HG02970 (cell line): ENCODE measurements at regions not wholly inside any gene's neighbourhood (a gene's known extent, or its start where the extent isn't known, plus 50 kb on each side); places are given as distances from the start of the nearest gene placed in this dataset.

Experiments used
- ATAC-seq: cut with Tn5 transposase; IDR thresholded peaks from one replicate; pipeline ENCODE4 v1.9.1; 2021; ENCODE audit warnings: mild to moderate bottlenecking, moderate library complexity, moderate number of reproducible peaks; ENCODE audit not compliant: unreplicated experiment, low FRiP score

GRCh38 chr13:61734683-61735082, 319.0 kb upstream of the PCDH20 start:
- ATAC-seq = no peak

- ATAC-seq = no peak
Measured at GRCh38 chr13:61728471-61728870, 312.8 kb upstream of the PCDH20 start.

GRCh38 chr13:61727767-61728166, 312.1 kb upstream of the PCDH20 start:
- ATAC-seq = no peak

GRCh38 chr13:61725806-61726205, 310.2 kb upstream of the PCDH20 start:
- no peak for ATAC-seq

GRCh38 chr13:61722119-61722518, 306.5 kb upstream of the PCDH20 start:
- no peak for ATAC-seq

- no peak for ATAC-seq
Measured at GRCh38 chr13:61712621-61713020, 297.0 kb upstream of the PCDH20 start.

- ATAC-seq = no peak
Measured at GRCh38 chr13:61709258-61709657, 293.6 kb upstream of the PCDH20 start.

GRCh38 chr13:61706899-61707298, 291.2 kb upstream of the PCDH20 start:
- ATAC-seq = no peak

GRCh38 chr13:61700620-61701019, 285.0 kb upstream of the PCDH20 start:
- no peak for ATAC-seq

- ATAC-seq = no peak
Measured at GRCh38 chr13:61700181-61700580, 284.5 kb upstream of the PCDH20 start.

GRCh38 chr13:61696676-61697075, 281.0 kb upstream of the PCDH20 start:
- ATAC-seq = no peak

GRCh38 chr13:61695147-61695546, 279.5 kb upstream of the PCDH20 start:
- no peak for ATAC-seq

GRCh38 chr13:61692691-61693090, 277.0 kb upstream of the PCDH20 start:
- ATAC-seq = no peak

GRCh38 chr13:61685682-61686012, 270.0 kb upstream of the PCDH20 start:
- no peak for ATAC-seq

GRCh38 chr13:61684976-61685681, 269.5 kb upstream of the PCDH20 start:
- ATAC-seq = no peak

- no peak for ATAC-seq
Measured at GRCh38 chr13:61672756-61673155, 257.1 kb upstream of the PCDH20 start.

GRCh38 chr13:61670384-61671161, 254.9 kb upstream of the PCDH20 start:
- ATAC-seq = no peak

GRCh38 chr13:61664801-61665705, 249.4 kb upstream of the PCDH20 start:
- no peak for ATAC-seq

GRCh38 chr13:61654481-61654880, 238.8 kb upstream of the PCDH20 start:
- ATAC-seq = no peak

GRCh38 chr13:61648547-61648946, 232.9 kb upstream of the PCDH20 start:
- ATAC-seq = no peak

GRCh38 chr13:61612192-61612591, 196.5 kb upstream of the PCDH20 start:
- no peak for ATAC-seq
